K562 (cell line): ENCODE measurements at regions not wholly inside any gene's neighbourhood (a gene's known extent, or its start where the extent isn't known, plus 50 kb on each side); places are given as distances from the start of the nearest gene placed in this dataset.
A peak's percentile ranks its signal among the peaks of the same experiment; 100 is the strongest.

Experiments used
- ADNP ChIP-seq: fragments of 200-800 bp; sonication (Bioruptor generic); IDR thresholded peaks from 2 replicates; pipeline ENCODE4 v1.6.1; 2016; ENCODE audit warnings: missing genetic modification characterization, missing compliant biosample characterization
- BDP1 ChIP-seq: IDR thresholded peaks from 3 replicates; pipeline ENCODE4 v1.6.1; 2011; ENCODE audit not compliant: insufficient read length, insufficient read depth
- CREB5 ChIP-seq: fragments of 250-450 bp; sonication (Bioruptor Pico); IDR thresholded peaks from 2 replicates; pipeline ENCODE4 v1.5.0; 2020; ENCODE audit warnings: mild to moderate bottlenecking
- CREBBP ChIP-seq: IDR thresholded peaks from one replicate; pipeline ENCODE4 v1.6.1; 2012; ENCODE audit warnings: low read depth, mild to moderate bottlenecking, control low read depth, inconsistent platforms, low read length
- CTCF ChIP-seq, 3 experiments: IDR thresholded peaks in 2 of 3; conservative IDR thresholded peaks in 1 of 3; 2 replicates each; pipeline ENCODE4 v1.5.1; 2011 to 2012; ENCODE audit warnings: low read length in 3 of 3, mild to moderate bottlenecking in 3 of 3, control low read depth in 2 of 3, improper control_type of control experiment in 1 of 3, inconsistent platforms in 1 of 3, low read depth in 1 of 3, mixed read lengths in 1 of 3, moderate library complexity in 1 of 3; ENCODE audit not compliant: insufficient read depth in 2 of 3
- CTCFL ChIP-seq: IDR thresholded peaks from 2 replicates; pipeline ENCODE4 v1.6.1; 2011; ENCODE audit warnings: borderline replicate concordance, low read depth, mild to moderate bottlenecking, moderate library complexity, low read length; ENCODE audit not compliant: insufficient read depth, poor library complexity, severe bottlenecking
- ERF ChIP-seq: fragments of 450-650 bp; formaldehyde crosslinking; IDR thresholded peaks from 2 replicates; pipeline ENCODE4 v1.4.0; 2020; ENCODE audit warnings: mild to moderate bottlenecking, mixed read lengths
- FIP1L1 ChIP-seq: fragments of 200-400 bp; formaldehyde crosslinking; IDR thresholded peaks from 2 replicates; pipeline ENCODE4 v1.6.1; 2018; ENCODE audit warnings: mild to moderate bottlenecking, low read depth, low read length; ENCODE audit not compliant: poor library complexity, severe bottlenecking
- GTF2B ChIP-seq: IDR thresholded peaks from 2 replicates; pipeline ENCODE4 v1.6.1; 2011; ENCODE audit not compliant: insufficient read length; ENCODE audit errors: extremely low read depth
- HDAC3 ChIP-seq: fragments of 450-650 bp; IDR thresholded peaks from 2 replicates; pipeline ENCODE4 v1.6.1; 2018; ENCODE audit warnings: borderline replicate concordance, mild to moderate bottlenecking, moderate library complexity; ENCODE audit not compliant: partially characterized antibody
- MEF2A ChIP-seq: IDR thresholded peaks from 2 replicates; pipeline ENCODE4 v1.6.1; 2011; ENCODE audit warnings: low read depth, mild to moderate bottlenecking, low read length, moderate library complexity; ENCODE audit not compliant: control insufficient read depth
- PCBP1 ChIP-seq: fragments of 200-400 bp; formaldehyde crosslinking; IDR thresholded peaks from 2 replicates; pipeline ENCODE4 v1.6.1; 2018; ENCODE audit warnings: mild to moderate bottlenecking, low read depth, low read length; ENCODE audit not compliant: poor library complexity, severe bottlenecking
- PTBP1 ChIP-seq: fragments of 200-400 bp; formaldehyde crosslinking; IDR thresholded peaks from 2 replicates; pipeline ENCODE4 v1.6.1; 2017; ENCODE audit warnings: low read depth, low read length
- SAFB2 ChIP-seq: fragments of 200-400 bp; formaldehyde crosslinking; IDR thresholded peaks from 2 replicates; pipeline ENCODE4 v1.6.1; 2018; ENCODE audit warnings: borderline replicate concordance, low read length, low read depth, moderate library complexity; ENCODE audit not compliant: severe bottlenecking
- SMC3 ChIP-seq: conservative IDR thresholded peaks from 2 replicates; pipeline ENCODE4 v1.6.1; 2011; ENCODE audit warnings: low read depth, low read length, improper control_type of control experiment; ENCODE audit not compliant: insufficient read depth
- TEAD4 ChIP-seq, 2 experiments: sonication (generic) in 1 of 2; formaldehyde crosslinking in 1 of 2; IDR thresholded peaks; 2 replicates each; pipeline versions ENCODE4 v1.6.1 to v1.8.0; 2012 to 2022; ENCODE audit warnings: borderline replicate concordance in 1 of 2, inconsistent platforms in 1 of 2, low read length in 1 of 2, mild to moderate bottlenecking in 1 of 2, missing genetic modification reagents in 1 of 2
- YBX1 ChIP-seq: fragments of 450-650 bp; IDR thresholded peaks from 2 replicates; pipeline ENCODE4 v1.7.1; 2016; ENCODE audit warnings: mild to moderate bottlenecking
- TF ChIP-seq, protein P1 (sequence below): fragments of 450-650 bp; IDR thresholded peaks from 2 replicates; pipeline ENCODE4 v1.6.1; 2016; ENCODE audit warnings: low read depth, mild to moderate bottlenecking, moderate library complexity
- TF ChIP-seq, protein P2 (sequence below): fragments of 450-650 bp; formaldehyde crosslinking; IDR thresholded peaks from 2 replicates; pipeline ENCODE4 v1.4.0; 2022; ENCODE audit warnings: missing genetic modification characterization

DNA sequence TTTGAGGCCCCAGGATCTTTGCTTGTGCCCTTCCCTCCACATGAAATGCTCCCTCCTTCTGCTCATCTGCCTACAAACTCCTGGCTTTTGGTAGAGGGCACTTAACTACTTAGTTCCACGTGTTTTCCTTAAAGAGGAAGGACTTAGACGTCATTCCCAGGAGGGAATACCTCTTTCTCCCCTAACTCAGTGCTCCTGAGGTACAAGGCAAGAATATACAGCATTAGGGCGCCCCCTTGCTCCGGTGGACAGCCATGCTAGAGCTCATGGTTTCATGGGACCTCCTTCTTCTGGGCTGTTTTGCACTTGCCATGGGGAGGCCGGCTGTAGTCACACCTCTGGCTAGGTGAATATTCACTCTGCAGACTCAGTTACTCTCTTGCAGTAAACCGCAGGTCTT lies 93.8 kb upstream of the LY86 start (continued):
- TF ChIP-seq CTCF (IDR thresholded peaks at IDR 0.05 in 2 of 3, conservative IDR thresholded peaks at IDR 0.05 in 1 of 3; ENCODE audit: insufficient read depth in 2 of 3, low read depth in 1 of 3, low read length in 3 of 3) (peak; percentile 73 to 80 (median 78)), PCBP1 (no peak), YBX1 (no peak), ERF (CRISPR knock-in tag) (no peak), BDP1 (no peak), CREBBP (no peak), FIP1L1 (no peak), GTF2B (no peak), PTBP1 (no peak), SMC3 (peak; percentile 50; the same call in 1 of the 2 replicates), CREB5 (CRISPR knock-in tag) (no peak), TEAD4 (IDR thresholded peaks at IDR 0.05; ENCODE audit: low read length) (no peak), TEAD4 (CRISPR knock-in tag; IDR thresholded peaks at IDR 0.05; ENCODE audit: borderline replicate concordance) (no peak), HDAC3 (no peak), ADNP (tag) (no peak), SAFB2 (no peak), MEF2A (no peak), CTCFL (peak; percentile 7)
- TF ChIP-seq, protein P1, sequence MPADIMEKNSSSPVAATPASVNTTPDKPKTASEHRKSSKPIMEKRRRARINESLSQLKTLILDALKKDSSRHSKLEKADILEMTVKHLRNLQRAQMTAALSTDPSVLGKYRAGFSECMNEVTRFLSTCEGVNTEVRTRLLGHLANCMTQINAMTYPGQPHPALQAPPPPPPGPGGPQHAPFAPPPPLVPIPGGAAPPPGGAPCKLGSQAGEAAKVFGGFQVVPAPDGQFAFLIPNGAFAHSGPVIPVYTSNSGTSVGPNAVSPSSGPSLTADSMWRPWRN, result no peak
- TF ChIP-seq, protein P2, sequence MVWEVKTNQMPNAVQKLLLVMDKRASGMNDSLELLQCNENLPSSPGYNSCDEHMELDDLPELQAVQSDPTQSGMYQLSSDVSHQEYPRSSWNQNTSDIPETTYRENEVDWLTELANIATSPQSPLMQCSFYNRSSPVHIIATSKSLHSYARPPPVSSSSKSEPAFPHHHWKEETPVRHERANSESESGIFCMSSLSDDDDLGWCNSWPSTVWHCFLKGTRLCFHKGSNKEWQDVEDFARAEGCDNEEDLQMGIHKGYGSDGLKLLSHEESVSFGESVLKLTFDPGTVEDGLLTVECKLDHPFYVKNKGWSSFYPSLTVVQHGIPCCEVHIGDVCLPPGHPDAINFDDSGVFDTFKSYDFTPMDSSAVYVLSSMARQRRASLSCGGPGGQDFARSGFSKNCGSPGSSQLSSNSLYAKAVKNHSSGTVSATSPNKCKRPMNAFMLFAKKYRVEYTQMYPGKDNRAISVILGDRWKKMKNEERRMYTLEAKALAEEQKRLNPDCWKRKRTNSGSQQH (CRISPR knock-in tag), result no peak
